Mammary epithelial cell (primary cell): ENCODE measurements at regions not wholly inside any gene's neighbourhood (a gene's known extent, or its start where the extent isn't known, plus 50 kb on each side); places are given as distances from the start of the nearest gene placed in this dataset.

Source experiments
- EZH2 ChIP-seq: IDR thresholded peaks from 2 replicates; pipeline ENCODE4 v1.6.1; 2012; ENCODE audit warnings: low read length, inconsistent platforms, borderline replicate concordance
- TF ChIP-seq, protein P1 (sequence below), 2 donors: IDR thresholded peaks in 1 of 2; conservative IDR thresholded peaks in 1 of 2; 2 replicates each; pipeline ENCODE4 v1.5.1; 2011 to 2012; ENCODE audit warnings: inconsistent platforms in 2 of 2, low read length in 2 of 2, mild to moderate bottlenecking in 2 of 2, control low read depth in 1 of 2, low read depth in 1 of 2; ENCODE audit not compliant: insufficient read depth in 1 of 2; ENCODE audit errors: extremely low read depth in 1 of 2

GRCh38 chr14:62081012-62081612 is 318.9 kb downstream of the SNAPC1 start:
- TF ChIP-seq, protein P1, sequence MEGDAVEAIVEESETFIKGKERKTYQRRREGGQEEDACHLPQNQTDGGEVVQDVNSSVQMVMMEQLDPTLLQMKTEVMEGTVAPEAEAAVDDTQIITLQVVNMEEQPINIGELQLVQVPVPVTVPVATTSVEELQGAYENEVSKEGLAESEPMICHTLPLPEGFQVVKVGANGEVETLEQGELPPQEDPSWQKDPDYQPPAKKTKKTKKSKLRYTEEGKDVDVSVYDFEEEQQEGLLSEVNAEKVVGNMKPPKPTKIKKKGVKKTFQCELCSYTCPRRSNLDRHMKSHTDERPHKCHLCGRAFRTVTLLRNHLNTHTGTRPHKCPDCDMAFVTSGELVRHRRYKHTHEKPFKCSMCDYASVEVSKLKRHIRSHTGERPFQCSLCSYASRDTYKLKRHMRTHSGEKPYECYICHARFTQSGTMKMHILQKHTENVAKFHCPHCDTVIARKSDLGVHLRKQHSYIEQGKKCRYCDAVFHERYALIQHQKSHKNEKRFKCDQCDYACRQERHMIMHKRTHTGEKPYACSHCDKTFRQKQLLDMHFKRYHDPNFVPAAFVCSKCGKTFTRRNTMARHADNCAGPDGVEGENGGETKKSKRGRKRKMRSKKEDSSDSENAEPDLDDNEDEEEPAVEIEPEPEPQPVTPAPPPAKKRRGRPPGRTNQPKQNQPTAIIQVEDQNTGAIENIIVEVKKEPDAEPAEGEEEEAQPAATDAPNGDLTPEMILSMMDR (conservative IDR thresholded peaks at IDR 0.05 in 1 of 2, IDR thresholded peaks at IDR 0.05 in 1 of 2; ENCODE audit: extremely low read depth in 1 of 2, insufficient read depth in 1 of 2, low read depth in 1 of 2, low read length in 2 of 2): no peak
- no peak for TF ChIP-seq EZH2
